ENCODE measurements at regions not wholly inside any gene's neighbourhood (a gene's known extent, or its start where the extent isn't known, plus 50 kb on each side); places are given as distances from the start of the nearest gene placed in this dataset.

DNA sequence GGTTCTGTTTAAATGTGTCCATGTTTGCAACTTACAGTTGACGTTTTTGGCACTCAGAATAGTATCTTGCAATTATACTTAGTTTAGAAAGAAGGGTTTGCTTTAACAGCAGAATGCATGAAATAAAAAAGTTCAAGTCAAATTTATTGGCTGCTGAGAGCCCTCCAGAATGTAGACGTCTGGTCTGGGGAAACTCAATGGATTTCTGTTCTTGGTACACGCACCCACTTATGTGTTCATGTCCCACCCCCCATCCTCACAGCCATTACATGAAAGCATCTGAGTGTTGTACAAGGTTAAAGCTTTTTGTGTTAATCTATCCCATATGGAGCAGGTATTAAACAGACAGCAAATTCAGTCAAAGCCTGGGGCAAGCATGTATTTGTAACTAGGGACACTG, 219.5 kb downstream of the SOX11 start:
- Histone ChIP-seq H3K9me3 (no peaks in the 10 kb centered on the region), H3K4me1 (peaks cover 0 to 18% (median 6%) of the 10 kb centered on the region in 4 donors), H3K27me3 (no peaks in the 10 kb centered on the region), H3K4me3 (no peak overlapping the region), H3K27ac (no peak overlapping the region), H3K36me3 (no peaks in the 10 kb centered on the region)
- whole genome bisulfite sequencing, 5 donors: 62 to 83% (median 70%) methylated on average over 3 of the region's 3 CpGs
- intact Hi-C loops (cut with DNase I; ENCODE audit: low total_unique reads): no loop called here
- TF ChIP-seq, protein P1, sequence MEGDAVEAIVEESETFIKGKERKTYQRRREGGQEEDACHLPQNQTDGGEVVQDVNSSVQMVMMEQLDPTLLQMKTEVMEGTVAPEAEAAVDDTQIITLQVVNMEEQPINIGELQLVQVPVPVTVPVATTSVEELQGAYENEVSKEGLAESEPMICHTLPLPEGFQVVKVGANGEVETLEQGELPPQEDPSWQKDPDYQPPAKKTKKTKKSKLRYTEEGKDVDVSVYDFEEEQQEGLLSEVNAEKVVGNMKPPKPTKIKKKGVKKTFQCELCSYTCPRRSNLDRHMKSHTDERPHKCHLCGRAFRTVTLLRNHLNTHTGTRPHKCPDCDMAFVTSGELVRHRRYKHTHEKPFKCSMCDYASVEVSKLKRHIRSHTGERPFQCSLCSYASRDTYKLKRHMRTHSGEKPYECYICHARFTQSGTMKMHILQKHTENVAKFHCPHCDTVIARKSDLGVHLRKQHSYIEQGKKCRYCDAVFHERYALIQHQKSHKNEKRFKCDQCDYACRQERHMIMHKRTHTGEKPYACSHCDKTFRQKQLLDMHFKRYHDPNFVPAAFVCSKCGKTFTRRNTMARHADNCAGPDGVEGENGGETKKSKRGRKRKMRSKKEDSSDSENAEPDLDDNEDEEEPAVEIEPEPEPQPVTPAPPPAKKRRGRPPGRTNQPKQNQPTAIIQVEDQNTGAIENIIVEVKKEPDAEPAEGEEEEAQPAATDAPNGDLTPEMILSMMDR (IDR thresholded peaks at IDR 0.05): no peak
- TF ChIP-seq POLR2AphosphoS5 (IDR thresholded peaks at IDR 0.05) (no peak), POLR2A (IDR thresholded peaks at IDR 0.05) (no peak), EP300 (IDR thresholded peaks at IDR 0.05) (no peak)
- no peak for DNase-seq

DNA sequence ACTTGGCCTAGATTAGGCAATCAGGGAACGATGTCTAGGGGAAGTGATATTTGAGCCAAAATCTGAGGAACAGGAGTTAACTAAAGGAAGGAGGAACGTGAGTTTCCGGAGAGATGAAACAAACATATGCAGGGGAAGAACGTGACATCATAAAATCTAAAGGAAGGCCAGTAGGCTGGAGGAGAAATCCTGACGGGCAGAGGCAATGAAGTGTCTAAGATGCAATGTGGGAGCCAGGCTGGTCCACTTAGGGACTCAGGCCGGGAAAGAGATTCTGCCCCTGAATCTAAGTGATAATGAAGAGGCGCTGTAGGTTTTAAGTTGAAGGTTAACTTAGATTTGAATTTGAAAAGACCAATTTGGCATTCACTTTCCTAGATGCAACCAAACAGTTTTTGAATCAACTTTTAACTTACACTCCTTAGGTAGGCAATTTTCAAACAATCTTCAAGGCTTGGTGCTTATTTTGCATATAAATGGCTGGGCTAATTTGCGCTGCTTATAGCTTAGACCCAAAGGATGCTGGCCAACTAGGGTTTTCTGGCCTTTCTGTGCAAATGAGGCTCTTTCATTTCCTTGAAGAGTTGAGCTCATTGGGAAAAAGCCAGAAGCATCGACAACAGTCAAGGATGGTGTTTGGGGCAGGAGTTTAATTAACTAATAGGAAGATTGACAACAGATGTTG, 221.7 kb downstream of the SOX11 start:
- H3K9me3 ChIP-seq: peaks cover 0 to 7% (median 0%) of the 10 kb centered on the region in 4 donors
- intact Hi-C loops (cut with DNase I; ENCODE audit: low total_unique reads): no loop called here
- no peak for DNase-seq
- H3K27ac ChIP-seq: no peak overlapping the region
- no peaks in the 10 kb centered on the region for H3K27me3 ChIP-seq
- no peak for TF ChIP-seq POLR2A (IDR thresholded peaks at IDR 0.05)
- no peak for TF ChIP-seq POLR2AphosphoS5 (IDR thresholded peaks at IDR 0.05)
- TF ChIP-seq, protein P1 (IDR thresholded peaks at IDR 0.05): no peak
- no peak for TF ChIP-seq EP300 (IDR thresholded peaks at IDR 0.05)
- H3K4me1 ChIP-seq: peaks cover 0 to 18% (median 6%) of the 10 kb centered on the region in 4 donors
- no peak overlapping the region for H3K4me3 ChIP-seq
- 78 to 87% (median 83%) methylated on average over 9 of the region's 9 CpGs for WGBS, 5 donors
- H3K36me3 ChIP-seq: no peaks in the 10 kb centered on the region

DNA sequence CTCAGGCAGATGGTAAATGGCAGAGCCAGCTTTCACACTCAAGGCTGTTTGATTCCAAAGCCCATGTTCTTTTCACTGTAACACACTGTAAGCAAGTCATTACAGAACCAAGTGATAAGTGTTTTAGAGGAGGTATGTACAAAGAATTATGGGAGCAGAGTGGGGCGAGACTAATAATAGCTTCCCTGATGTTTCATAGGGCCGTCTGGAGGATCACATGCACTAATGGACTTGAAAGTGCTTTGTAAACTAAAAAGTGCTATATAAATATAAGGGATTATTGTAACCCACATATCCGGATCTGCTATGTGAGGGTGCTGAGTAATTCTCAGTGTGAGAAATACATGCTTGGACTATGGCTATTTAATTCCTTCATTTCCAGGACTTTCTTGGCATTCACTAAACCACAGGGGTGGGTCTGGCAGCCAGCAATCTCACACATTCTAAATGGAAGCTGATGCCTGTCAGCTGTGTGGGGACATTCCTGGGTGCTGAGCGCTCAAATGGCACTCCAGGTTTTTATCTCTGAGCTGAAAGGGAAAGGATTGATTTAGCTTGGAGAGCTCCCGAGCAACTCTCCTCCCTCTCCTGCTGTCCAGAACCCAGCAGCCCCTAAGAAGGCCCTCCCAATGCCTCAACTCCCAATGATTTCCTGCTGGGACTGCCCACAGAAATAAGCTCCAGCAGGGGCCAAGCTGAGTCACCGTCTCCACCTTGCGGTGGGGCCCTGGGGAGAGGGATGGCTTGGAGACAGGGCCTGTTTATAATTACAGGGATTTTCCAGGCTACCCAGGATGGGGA, 222.8 kb downstream of the SOX11 start:
- intact Hi-C loops (cut with DNase I; ENCODE audit: low total_unique reads): no loop called here
- Histone ChIP-seq H3K36me3 (no peaks in the 10 kb centered on the region), H3K27ac (peak overlapping the region in 4 of 5 donors; percentile 4 to 57 (median 10)), H3K9me3 (peaks cover 0 to 7% (median 0%) of the 10 kb centered on the region in 4 donors), H3K4me3 (no peak overlapping the region), H3K4me1 (peaks cover 0 to 18% (median 6%) of the 10 kb centered on the region in 4 donors), H3K27me3 (no peaks in the 10 kb centered on the region)
- TF ChIP-seq POLR2AphosphoS5 (IDR thresholded peaks at IDR 0.05) (no peak), EP300 (IDR thresholded peaks at IDR 0.05) (no peak), POLR2A (IDR thresholded peaks at IDR 0.05) (no peak)
- TF ChIP-seq, protein P1 (IDR thresholded peaks at IDR 0.05): no peak
- 26 to 38% (median 30%) methylated on average over 7 of the region's 7 CpGs for WGBS, 5 donors
- peak in 1 of 2 donors; percentile 80 for DNase-seq

DNA sequence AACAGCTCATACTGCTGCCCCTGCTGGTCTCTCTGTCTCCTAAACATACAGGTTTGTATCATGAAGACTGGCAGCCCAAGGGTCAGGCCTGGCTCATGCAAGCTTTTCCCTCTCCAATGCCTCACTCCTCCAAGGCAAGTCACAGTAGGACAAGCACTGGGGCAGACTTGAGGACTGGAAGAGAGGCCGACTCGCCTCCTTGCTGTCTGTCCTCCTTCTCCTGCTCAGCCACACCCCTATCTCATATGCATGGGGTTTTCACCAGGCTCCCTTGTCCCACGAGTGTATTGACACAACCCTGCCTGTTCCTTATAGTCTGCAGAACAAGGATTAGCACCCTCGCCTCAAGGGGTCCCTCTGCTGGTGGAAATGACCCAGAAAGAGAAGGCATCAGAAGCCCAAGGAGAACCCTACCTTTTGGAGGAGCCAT, 223.7 kb downstream of the SOX11 start:
- H3K9me3 ChIP-seq: peaks cover 0 to 7% (median 0%) of the 10 kb centered on the region in 4 donors
- H3K27ac ChIP-seq: no peak overlapping the region
- DNase-seq: peak; percentile 42 to 67
- H3K36me3 ChIP-seq: no peaks in the 10 kb centered on the region
- H3K27me3 ChIP-seq: no peaks in the 10 kb centered on the region
- 51 to 69% (median 56%) methylated on average over 4 of the region's 4 CpGs for WGBS, 5 donors
- no peak overlapping the region for H3K4me3 ChIP-seq
- peaks cover 0 to 18% (median 6%) of the 10 kb centered on the region in 4 donors for H3K4me1 ChIP-seq
- intact Hi-C loops (cut with DNase I; ENCODE audit: low total_unique reads): no loop called here
- TF ChIP-seq EP300 (IDR thresholded peaks at IDR 0.05): no peak
- TF ChIP-seq, protein P1 (IDR thresholded peaks at IDR 0.05): peak in 4 of 7 experiments; percentile 21 to 41 (median 36)
- TF ChIP-seq POLR2AphosphoS5 (IDR thresholded peaks at IDR 0.05): no peak
